BJ (cell line): ENCODE measurements at regions not wholly inside any gene's neighbourhood (a gene's known extent, or its start where the extent isn't known, plus 50 kb on each side); places are given as distances from the start of the nearest gene placed in this dataset.

Source experiments
- CTCF ChIA-PET: fragments of 350-600 bp; formaldehyde crosslinking; extraction: SDS; loops from one replicate; lab custom pipeline; 2021; ENCODE audit warnings: antibody characterized with exemption, inconsistent platforms; lab: Yijun Ruan, JAX
- POLR2A ChIA-PET: fragments of 300-600 bp; sonication (Branson Sonifier 250); formaldehyde crosslinking; extraction: SDS; loops from one replicate; lab custom pipeline; 2021; ENCODE audit warnings: antibody characterized with exemption; lab: Charles Lee
- DNase-seq: peaks from one replicate; pipeline ENCODE4 v3.0.0-alpha.2; 2011; ENCODE audit warnings: low read depth
- H3K27me3 ChIP-seq: 2 replicates; pipeline ENCODE4 v1.6.0; 2011; ENCODE audit warnings: low read length; ENCODE audit not compliant: control insufficient read depth, insufficient read depth
- H3K36me3 ChIP-seq: 2 replicates; pipeline ENCODE4 v1.5.1; 2011; ENCODE audit warnings: low read length; ENCODE audit not compliant: control insufficient read depth, insufficient read depth
- H3K4me3 ChIP-seq: 2 replicates; pipeline ENCODE4 v1.5.1; 2011; ENCODE audit warnings: low read depth, mild to moderate bottlenecking, control low read depth, low read length
- TF ChIP-seq, protein P1 (sequence below): IDR thresholded peaks from 2 replicates; pipeline ENCODE4 v1.5.1; 2011; ENCODE audit warnings: low read depth, mild to moderate bottlenecking, control low read depth, inconsistent platforms, low read length, moderate library complexity; ENCODE audit not compliant: insufficient read depth

DNA sequence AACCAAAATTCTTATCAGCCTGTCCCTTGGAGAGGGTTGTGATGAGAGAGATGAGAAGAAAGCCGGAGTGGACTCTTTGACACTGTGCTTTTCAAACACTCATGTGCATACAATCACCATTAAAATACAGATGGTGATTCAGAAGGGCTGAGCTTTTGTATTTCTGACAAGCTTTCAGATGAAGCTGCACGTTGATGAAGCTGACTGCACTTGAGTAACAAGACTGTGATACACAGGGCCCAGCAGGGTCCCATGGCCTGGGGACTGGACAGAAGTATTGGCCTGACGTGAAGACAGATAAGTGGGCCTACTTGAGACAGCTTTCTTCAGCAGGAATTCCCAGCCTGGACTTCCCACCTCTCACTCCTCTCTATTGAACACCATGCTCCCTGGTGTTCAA, 258.2 kb downstream of the CHRM3 start:
- no peaks in the 10 kb centered on the region for H3K36me3 ChIP-seq
- CTCF ChIA-PET: no interaction called here
- POLR2A ChIA-PET: no interaction called here
- TF ChIP-seq, protein P1, sequence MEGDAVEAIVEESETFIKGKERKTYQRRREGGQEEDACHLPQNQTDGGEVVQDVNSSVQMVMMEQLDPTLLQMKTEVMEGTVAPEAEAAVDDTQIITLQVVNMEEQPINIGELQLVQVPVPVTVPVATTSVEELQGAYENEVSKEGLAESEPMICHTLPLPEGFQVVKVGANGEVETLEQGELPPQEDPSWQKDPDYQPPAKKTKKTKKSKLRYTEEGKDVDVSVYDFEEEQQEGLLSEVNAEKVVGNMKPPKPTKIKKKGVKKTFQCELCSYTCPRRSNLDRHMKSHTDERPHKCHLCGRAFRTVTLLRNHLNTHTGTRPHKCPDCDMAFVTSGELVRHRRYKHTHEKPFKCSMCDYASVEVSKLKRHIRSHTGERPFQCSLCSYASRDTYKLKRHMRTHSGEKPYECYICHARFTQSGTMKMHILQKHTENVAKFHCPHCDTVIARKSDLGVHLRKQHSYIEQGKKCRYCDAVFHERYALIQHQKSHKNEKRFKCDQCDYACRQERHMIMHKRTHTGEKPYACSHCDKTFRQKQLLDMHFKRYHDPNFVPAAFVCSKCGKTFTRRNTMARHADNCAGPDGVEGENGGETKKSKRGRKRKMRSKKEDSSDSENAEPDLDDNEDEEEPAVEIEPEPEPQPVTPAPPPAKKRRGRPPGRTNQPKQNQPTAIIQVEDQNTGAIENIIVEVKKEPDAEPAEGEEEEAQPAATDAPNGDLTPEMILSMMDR: no peak
- no peaks in the 10 kb centered on the region for H3K27me3 ChIP-seq
- DNase-seq: no peak
- no peak overlapping the region for H3K4me3 ChIP-seq

DNA sequence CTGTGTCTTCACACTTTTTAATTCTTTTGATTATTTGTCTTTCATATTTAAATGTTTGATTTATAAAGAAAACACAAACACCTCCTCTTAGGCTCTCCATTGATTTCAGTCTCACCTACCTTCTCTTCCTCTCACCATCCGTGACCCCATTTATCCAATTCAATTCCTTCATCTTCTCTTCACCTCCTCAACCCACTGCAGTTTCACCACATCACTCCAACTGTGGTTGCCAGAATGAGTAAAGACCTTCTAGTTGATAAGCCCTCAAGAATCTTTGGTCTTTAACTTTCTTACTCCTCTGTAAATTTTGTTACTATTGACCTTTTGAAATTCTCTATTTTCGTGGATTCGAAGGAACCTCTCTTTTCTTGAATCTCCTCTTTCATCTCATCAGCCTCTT, 260.7 kb downstream of the CHRM3 start:
- Histone ChIP-seq H3K36me3 (no peaks in the 10 kb centered on the region), H3K4me3 (no peak overlapping the region), H3K27me3 (no peaks in the 10 kb centered on the region)
- TF ChIP-seq, protein P1: no peak
- ChIA-PET CTCF (no interaction called here), POLR2A (no interaction called here)
- DNase-seq: no peak

DNA sequence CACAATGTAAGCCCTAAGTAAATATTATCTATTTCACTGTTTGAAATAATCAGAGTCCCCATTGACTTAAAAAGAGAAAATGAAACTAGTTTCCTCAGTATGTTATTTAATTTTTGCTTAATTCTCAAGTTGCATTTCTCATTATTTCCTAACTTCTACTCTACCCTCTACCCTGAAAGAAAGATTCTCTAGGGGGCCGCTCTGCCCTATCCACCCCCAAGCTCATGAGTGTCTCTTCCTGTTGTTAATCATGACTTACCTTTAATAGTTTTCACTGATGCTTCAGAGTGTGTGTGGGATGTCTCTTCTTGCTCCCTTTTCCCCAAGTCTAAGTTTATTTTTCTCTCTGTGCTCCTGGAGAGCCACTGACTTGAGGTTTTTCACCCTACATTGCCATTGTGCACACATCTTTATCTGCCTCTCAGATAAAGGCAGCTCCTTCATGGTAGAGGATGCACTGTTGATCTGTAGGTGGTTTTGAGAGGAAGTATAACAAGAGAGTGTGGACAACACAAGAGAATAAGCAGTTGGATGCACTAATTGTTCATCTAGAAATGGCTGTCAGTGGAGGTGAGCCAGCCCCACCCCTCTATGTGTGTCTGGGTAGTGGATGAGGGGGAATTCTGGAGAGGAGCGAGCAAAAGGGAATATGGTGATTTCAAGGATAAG, 261.7 kb downstream of the CHRM3 start:
- H3K4me3 ChIP-seq: no peak overlapping the region
- no peaks in the 10 kb centered on the region for H3K36me3 ChIP-seq
- ChIA-PET CTCF (no interaction called here), POLR2A (no interaction called here)
- no peaks in the 10 kb centered on the region for H3K27me3 ChIP-seq
- DNase-seq: no peak
- TF ChIP-seq, protein P1: no peak

DNA sequence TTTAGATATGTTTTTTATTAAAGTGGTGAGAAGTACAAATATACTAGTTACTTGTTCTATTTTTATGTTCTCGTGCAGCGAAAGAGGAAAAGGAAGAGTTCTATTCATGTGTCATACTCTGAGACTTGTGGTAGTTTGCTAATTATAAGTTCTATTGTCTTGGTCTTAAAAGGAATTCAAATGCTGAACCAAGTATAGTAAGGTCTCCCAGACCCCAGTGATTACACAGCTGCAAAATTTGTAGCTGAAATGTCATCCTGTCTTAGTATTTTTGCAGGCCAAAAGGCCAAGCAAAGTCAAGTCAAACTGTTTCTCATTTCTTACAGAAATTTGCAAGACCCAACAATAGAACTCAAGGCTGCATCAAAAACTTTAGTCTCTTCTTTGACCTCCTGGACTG, 268.7 kb downstream of the CHRM3 start:
- Histone ChIP-seq H3K4me3 (no peak overlapping the region), H3K36me3 (no peaks in the 10 kb centered on the region), H3K27me3 (no peaks in the 10 kb centered on the region)
- POLR2A ChIA-PET: no interaction called here
- DNase-seq: no peak
- CTCF ChIA-PET: no interaction called here
- TF ChIP-seq, protein P1: no peak

DNA sequence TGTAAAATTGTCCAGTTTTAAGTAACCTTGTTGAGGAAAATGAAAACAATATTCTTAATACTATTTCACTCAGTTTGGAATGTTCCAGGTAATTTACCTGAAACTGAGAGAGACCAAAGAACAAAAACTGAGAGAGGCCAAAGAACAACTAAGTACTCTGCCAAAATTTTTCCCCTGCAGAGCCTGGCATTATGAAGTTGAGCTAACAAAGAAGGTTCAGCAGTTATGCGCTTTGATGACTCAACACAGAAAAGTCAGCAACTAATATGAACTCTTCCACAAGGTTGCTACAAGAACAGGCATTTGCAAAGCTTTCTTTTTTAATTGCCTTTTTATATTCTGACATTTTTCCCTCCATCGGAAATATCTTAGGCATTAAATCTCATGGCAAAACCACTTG, 270.9 kb downstream of the CHRM3 start:
- ChIA-PET CTCF (no interaction called here), POLR2A (no interaction called here)
- H3K36me3 ChIP-seq: no peaks in the 10 kb centered on the region
- H3K27me3 ChIP-seq: no peaks in the 10 kb centered on the region
- TF ChIP-seq, protein P1: no peak
- no peak overlapping the region for H3K4me3 ChIP-seq
- no peak for DNase-seq
